ENCODE measurements at regions not wholly inside any gene's neighbourhood (a gene's known extent, or its start where the extent isn't known, plus 50 kb on each side); places are given as distances from the start of the nearest gene placed in this dataset.

DNA sequence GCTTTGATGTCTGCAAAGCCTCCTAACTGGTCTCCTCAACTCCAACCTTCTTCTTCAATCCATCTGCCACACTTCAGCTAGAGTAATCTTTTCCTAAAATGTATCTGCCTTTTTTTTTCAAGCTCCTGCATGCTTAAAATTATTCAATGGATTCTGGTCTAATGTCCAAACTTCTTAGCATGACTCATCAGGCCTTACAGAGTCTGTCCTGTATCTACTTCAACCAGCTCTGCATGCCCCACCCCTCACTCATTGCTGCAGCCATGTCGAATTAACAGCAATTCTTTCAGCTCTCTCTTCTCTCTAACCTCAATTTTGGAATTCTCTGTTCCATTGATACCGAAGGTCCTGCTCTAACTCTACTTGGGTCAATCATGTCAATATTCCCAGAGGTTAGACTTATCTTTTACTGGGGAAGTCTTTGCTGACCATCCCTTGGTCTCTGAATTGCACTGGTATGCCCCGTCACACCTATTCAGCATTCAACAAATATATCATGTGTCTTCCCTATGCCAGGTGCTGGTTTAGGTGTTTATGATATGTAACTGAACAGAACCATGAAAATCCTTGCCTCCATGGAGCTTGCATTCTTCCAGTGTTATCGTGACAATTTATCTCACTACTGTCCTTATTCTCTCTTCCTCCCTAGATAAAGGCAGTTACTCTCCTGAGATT, 88.5 kb upstream of the NANOGP8 start:
- no peak overlapping the region for H3K4me3 ChIP-seq (replicated peaks; ENCODE audit: low read depth, low read length)
- H3K36me3 ChIP-seq (ENCODE audit: control insufficient read depth, insufficient read depth, low read length): no peaks in the 10 kb centered on the region
- DNase-seq (ENCODE audit: extremely low read depth, insufficient read length): no peak
- TF ChIP-seq, protein P1, sequence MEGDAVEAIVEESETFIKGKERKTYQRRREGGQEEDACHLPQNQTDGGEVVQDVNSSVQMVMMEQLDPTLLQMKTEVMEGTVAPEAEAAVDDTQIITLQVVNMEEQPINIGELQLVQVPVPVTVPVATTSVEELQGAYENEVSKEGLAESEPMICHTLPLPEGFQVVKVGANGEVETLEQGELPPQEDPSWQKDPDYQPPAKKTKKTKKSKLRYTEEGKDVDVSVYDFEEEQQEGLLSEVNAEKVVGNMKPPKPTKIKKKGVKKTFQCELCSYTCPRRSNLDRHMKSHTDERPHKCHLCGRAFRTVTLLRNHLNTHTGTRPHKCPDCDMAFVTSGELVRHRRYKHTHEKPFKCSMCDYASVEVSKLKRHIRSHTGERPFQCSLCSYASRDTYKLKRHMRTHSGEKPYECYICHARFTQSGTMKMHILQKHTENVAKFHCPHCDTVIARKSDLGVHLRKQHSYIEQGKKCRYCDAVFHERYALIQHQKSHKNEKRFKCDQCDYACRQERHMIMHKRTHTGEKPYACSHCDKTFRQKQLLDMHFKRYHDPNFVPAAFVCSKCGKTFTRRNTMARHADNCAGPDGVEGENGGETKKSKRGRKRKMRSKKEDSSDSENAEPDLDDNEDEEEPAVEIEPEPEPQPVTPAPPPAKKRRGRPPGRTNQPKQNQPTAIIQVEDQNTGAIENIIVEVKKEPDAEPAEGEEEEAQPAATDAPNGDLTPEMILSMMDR (IDR thresholded peaks at IDR 0.05; ENCODE audit: insufficient read depth, low read length, poor library complexity, severe bottlenecking): no peak
- no peaks in the 10 kb centered on the region for H3K27me3 ChIP-seq (replicated peaks; ENCODE audit: control insufficient read depth, insufficient read depth, low read length)

DNA sequence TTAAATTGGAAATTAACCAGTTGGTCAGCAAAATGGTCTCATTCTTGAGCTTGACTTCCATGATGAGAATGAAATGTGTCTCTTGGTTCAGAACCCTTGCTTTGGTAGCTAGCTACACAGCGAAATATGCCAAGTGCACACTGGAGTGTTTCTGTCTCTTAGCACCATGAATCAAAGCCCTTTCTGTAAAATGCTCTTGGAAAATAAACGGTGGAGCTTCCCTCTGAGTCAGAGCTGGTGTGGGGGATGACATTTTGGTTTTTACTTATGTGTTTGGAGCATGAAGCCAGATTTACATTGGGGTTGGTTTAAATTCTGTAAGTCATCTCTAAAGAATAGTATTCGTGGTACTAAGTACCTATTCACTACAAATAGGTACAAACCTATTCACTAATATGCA, 85.1 kb upstream of the NANOGP8 start:
- no peaks in the 10 kb centered on the region for H3K27me3 ChIP-seq (replicated peaks; ENCODE audit: control insufficient read depth, insufficient read depth, low read length)
- H3K4me3 ChIP-seq (replicated peaks; ENCODE audit: low read depth, low read length): no peak overlapping the region
- H3K36me3 ChIP-seq (ENCODE audit: control insufficient read depth, insufficient read depth, low read length): no peaks in the 10 kb centered on the region
- TF ChIP-seq, protein P1 (IDR thresholded peaks at IDR 0.05; ENCODE audit: insufficient read depth, low read length, poor library complexity, severe bottlenecking): no peak
- DNase-seq (ENCODE audit: extremely low read depth, insufficient read length): no peak

DNA sequence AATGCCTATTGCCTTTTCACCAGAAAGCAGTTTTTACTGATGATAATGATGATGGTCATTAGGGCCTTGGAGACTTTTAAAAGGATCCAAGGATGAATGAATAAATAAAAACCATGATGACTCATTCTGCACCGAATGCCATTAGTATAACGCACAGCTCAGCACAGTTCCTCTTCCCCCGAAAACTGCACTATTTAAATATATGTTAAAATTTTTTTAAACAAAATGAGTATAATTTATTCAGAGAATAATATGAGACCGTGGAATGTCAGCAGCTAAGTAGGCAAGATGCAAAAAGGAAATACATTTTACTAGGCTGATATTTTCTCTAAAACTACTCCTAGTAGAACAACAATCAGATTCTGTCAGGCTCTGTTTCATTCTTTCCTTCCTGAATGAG, 83.4 kb upstream of the NANOGP8 start:
- TF ChIP-seq, protein P1 (IDR thresholded peaks at IDR 0.05; ENCODE audit: insufficient read depth, low read length, poor library complexity, severe bottlenecking): no peak
- DNase-seq (ENCODE audit: extremely low read depth, insufficient read length): no peak
- Histone ChIP-seq H3K36me3 (ENCODE audit: control insufficient read depth, insufficient read depth, low read length) (no peaks in the 10 kb centered on the region), H3K4me3 (replicated peaks; ENCODE audit: low read depth, low read length) (no peak overlapping the region), H3K27me3 (replicated peaks; ENCODE audit: control insufficient read depth, insufficient read depth, low read length) (no peaks in the 10 kb centered on the region)

DNA sequence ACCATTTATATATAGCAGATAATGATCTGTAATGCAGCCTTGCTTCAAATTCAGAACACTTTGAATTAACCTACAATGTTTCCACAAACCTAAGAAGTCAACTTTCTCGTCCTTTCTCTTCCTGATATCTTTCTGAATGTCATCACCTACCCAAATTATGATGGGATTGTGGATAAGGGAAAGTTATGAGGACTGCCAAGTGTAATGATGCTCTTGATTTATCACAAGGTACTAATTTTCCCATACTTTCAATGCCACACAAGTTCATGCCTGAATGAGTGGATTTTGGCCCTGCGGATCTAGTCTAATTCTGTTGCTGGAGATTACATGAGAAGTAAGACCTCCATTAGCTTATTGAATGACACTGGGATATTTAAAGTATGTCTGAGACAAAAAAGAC, 82.6 kb upstream of the NANOGP8 start:
- Histone ChIP-seq H3K27me3 (replicated peaks; ENCODE audit: control insufficient read depth, insufficient read depth, low read length) (no peaks in the 10 kb centered on the region), H3K36me3 (ENCODE audit: control insufficient read depth, insufficient read depth, low read length) (no peaks in the 10 kb centered on the region), H3K4me3 (replicated peaks; ENCODE audit: low read depth, low read length) (no peak overlapping the region)
- TF ChIP-seq, protein P1 (IDR thresholded peaks at IDR 0.05; ENCODE audit: insufficient read depth, low read length, poor library complexity, severe bottlenecking): no peak
- no peak for DNase-seq (ENCODE audit: extremely low read depth, insufficient read length)

GRCh38 chr15:35166730-35167359, 81.8 kb upstream of the NANOGP8 start:
- TF ChIP-seq, protein P1 (IDR thresholded peaks at IDR 0.05; ENCODE audit: insufficient read depth, low read length, poor library complexity, severe bottlenecking): no peak
- no peaks in the 10 kb centered on the region for H3K27me3 ChIP-seq (replicated peaks; ENCODE audit: control insufficient read depth, insufficient read depth, low read length)
- DNase-seq (ENCODE audit: extremely low read depth, insufficient read length): no peak
- H3K4me3 ChIP-seq (replicated peaks; ENCODE audit: low read depth, low read length): no peak overlapping the region
- no peaks in the 10 kb centered on the region for H3K36me3 ChIP-seq (ENCODE audit: control insufficient read depth, insufficient read depth, low read length)
